H9 (cell line): ENCODE measurements at regions not wholly inside any gene's neighbourhood (a gene's known extent, or its start where the extent isn't known, plus 50 kb on each side); places are given as distances from the start of the nearest gene placed in this dataset.

Experiments used
- DNase-seq: peaks from one replicate; pipeline ENCODE4 v3.0.0-alpha.2; 2017
- H2AFZ ChIP-seq: one replicate; pipeline ENCODE4 v1.6.1; 2013; ENCODE audit warnings: mild to moderate bottlenecking, low read length, control low read depth, moderate library complexity
- H2AK5ac ChIP-seq: 2 replicates; pipeline ENCODE4 v1.6.1; 2013; ENCODE audit warnings: low read length, control low read depth, mixed read lengths; ENCODE audit not compliant: insufficient read length
- H2BK120ac ChIP-seq: one replicate; pipeline ENCODE4 v1.6.1; 2013; ENCODE audit warnings: low read depth, mild to moderate bottlenecking, low read length, control low read depth, inconsistent platforms; ENCODE audit not compliant: poor library complexity, severe bottlenecking
- H2BK12ac ChIP-seq: 2 replicates; pipeline ENCODE4 v1.6.1; 2013; ENCODE audit warnings: low read length, control low read depth, mixed read lengths, low read depth; ENCODE audit not compliant: insufficient read length
- H2BK15ac ChIP-seq: 2 replicates; pipeline ENCODE4 v1.6.1; 2013; ENCODE audit warnings: low read depth, low read length, control low read depth
- H2BK20ac ChIP-seq: one replicate; pipeline ENCODE4 v1.6.1; 2013; ENCODE audit warnings: low read depth, mild to moderate bottlenecking, low read length, control low read depth, inconsistent platforms; ENCODE audit not compliant: poor library complexity, severe bottlenecking
- H2BK5ac ChIP-seq: 2 replicates; pipeline ENCODE4 v1.6.1; 2013; ENCODE audit warnings: low read length, control low read depth, mixed read lengths; ENCODE audit not compliant: insufficient read length
- H3K14ac ChIP-seq: 2 replicates; pipeline ENCODE4 v1.6.1; 2013; ENCODE audit warnings: low read length, control low read depth; ENCODE audit not compliant: insufficient read depth
- H3K18ac ChIP-seq: 2 replicates; pipeline ENCODE4 v1.6.1; 2013; ENCODE audit warnings: low read depth, mild to moderate bottlenecking, mixed read lengths, low read length, control low read depth; ENCODE audit not compliant: insufficient read length
- H3K23ac ChIP-seq: 2 replicates; pipeline ENCODE4 v1.6.1; 2013; ENCODE audit warnings: low read length, control low read depth, mixed read lengths, low read depth; ENCODE audit not compliant: insufficient read length
- H3K23me2 ChIP-seq: 2 replicates; pipeline ENCODE4 v1.6.1; 2013; ENCODE audit warnings: low read depth, mild to moderate bottlenecking, mixed read lengths, low read length, control low read depth; ENCODE audit not compliant: insufficient read length, poor library complexity, severe bottlenecking
- H3K27ac ChIP-seq: 2 replicates; pipeline ENCODE4 v1.5.1; 2013; ENCODE audit warnings: low read length, control low read depth, mixed read lengths, low read depth; ENCODE audit not compliant: insufficient read length
- H3K27me3 ChIP-seq: 2 replicates; pipeline ENCODE4 v1.6.1; 2013; ENCODE audit warnings: low read length, control low read depth, inconsistent platforms; ENCODE audit not compliant: insufficient read depth
- H3K4ac ChIP-seq: 2 replicates; pipeline ENCODE4 v1.6.1; 2013; ENCODE audit warnings: low read depth, mild to moderate bottlenecking, control low read depth, inconsistent platforms, low read length, moderate library complexity
- H3K4me1 ChIP-seq: 2 replicates; pipeline ENCODE4 v1.6.1; 2013; ENCODE audit warnings: low read length, control low read depth, inconsistent platforms; ENCODE audit not compliant: insufficient read depth
- H3K4me2 ChIP-seq: 2 replicates; pipeline ENCODE4 v1.6.1; 2013; ENCODE audit warnings: low read length, control low read depth, mixed read lengths; ENCODE audit not compliant: insufficient read length, insufficient read depth
- H3K56ac ChIP-seq: 2 replicates; pipeline ENCODE4 v1.6.1; 2013; ENCODE audit warnings: low read depth, mild to moderate bottlenecking, mixed read lengths, low read length, control low read depth; ENCODE audit not compliant: insufficient read length
- H3K79me1 ChIP-seq: 2 replicates; pipeline ENCODE4 v1.6.1; 2013; ENCODE audit warnings: low read depth, mild to moderate bottlenecking, moderate library complexity, low read length, control low read depth, inconsistent platforms; ENCODE audit not compliant: insufficient read depth, poor library complexity, severe bottlenecking
- H3K79me2 ChIP-seq: 2 replicates; pipeline ENCODE4 v1.6.1; 2013; ENCODE audit warnings: low read length, control low read depth, inconsistent platforms; ENCODE audit not compliant: insufficient read depth
- H3K9ac ChIP-seq: 2 replicates; pipeline ENCODE4 v1.6.1; 2013; ENCODE audit warnings: low read length, control low read depth, mixed read lengths; ENCODE audit not compliant: insufficient read length; ENCODE audit errors: extremely low read depth
- H3K9me3 ChIP-seq: one replicate; pipeline ENCODE4 v1.6.1; 2013; ENCODE audit warnings: low read depth, low read length, inconsistent platforms; ENCODE audit not compliant: control insufficient read depth
- H3T11ph ChIP-seq: one replicate; pipeline ENCODE4 v1.6.1; 2013; ENCODE audit warnings: mild to moderate bottlenecking, low read length, control low read depth, inconsistent platforms
- H4K20me1 ChIP-seq: one replicate; pipeline ENCODE4 v1.6.1; 2013; ENCODE audit not compliant: control insufficient read depth, insufficient read length, insufficient read depth
- H4K5ac ChIP-seq: 2 replicates; pipeline ENCODE4 v1.6.1; 2013; ENCODE audit warnings: low read depth, mild to moderate bottlenecking, mixed read lengths, low read length, control low read depth; ENCODE audit not compliant: insufficient read length
- H4K8ac ChIP-seq: replicated peaks from 2 replicates; pipeline ENCODE4 v1.6.1; 2013; ENCODE audit warnings: low read length, control low read depth, mixed read lengths, low read depth; ENCODE audit not compliant: insufficient read length
- H4K91ac ChIP-seq: 2 replicates; pipeline ENCODE4 v1.6.1; 2013; ENCODE audit warnings: low read depth, mild to moderate bottlenecking, moderate library complexity, mixed read lengths, low read length, control low read depth; ENCODE audit not compliant: insufficient read length
- H3K27ac Mint-ChIP-seq, 3 experiments: 2 replicates in 2 of 3; 3 replicates in 1 of 3; pipeline ENCODE4 v1.8.0; 2020 to 2021; ENCODE audit warnings: mixed read lengths in 3 of 3, mild to moderate bottlenecking in 1 of 3, moderate library complexity in 1 of 3
- H3K27me3 Mint-ChIP-seq: 2 replicates; pipeline ENCODE4 v1.8.0; 2021; ENCODE audit warnings: low read depth, mild to moderate bottlenecking, moderate library complexity, mixed read lengths
- H3K36me3 Mint-ChIP-seq, 3 experiments: 2 replicates in 2 of 3; 3 replicates in 1 of 3; pipeline ENCODE4 v1.8.0; 2020 to 2021; ENCODE audit warnings: low read depth in 3 of 3, mixed read lengths in 3 of 3; ENCODE audit not compliant: insufficient read depth in 1 of 3
- H3K4me1 Mint-ChIP-seq, 2 experiments: 2 replicates each; pipeline ENCODE4 v1.8.0; 2020; ENCODE audit warnings: mixed read lengths in 2 of 2
- H3K4me3 Mint-ChIP-seq, 2 experiments: 2 replicates in 1 of 2; 3 replicates in 1 of 2; pipeline ENCODE4 v1.8.0; 2020 to 2021; ENCODE audit warnings: mild to moderate bottlenecking in 2 of 2, mixed read lengths in 2 of 2, moderate library complexity in 1 of 2
- H3K9me3 Mint-ChIP-seq, 2 experiments: 2 replicates in 1 of 2; 3 replicates in 1 of 2; pipeline ENCODE4 v1.8.0; 2020; ENCODE audit warnings: mild to moderate bottlenecking in 2 of 2, mixed read lengths in 2 of 2, moderate library complexity in 1 of 2
- CTCF ChIP-seq: fragments of 200-600 bp; sonication (generic); conservative IDR thresholded peaks from 3 replicates; pipeline ENCODE4 v1.8.0; 2021; ENCODE audit warnings: antibody characterized with exemption, mild to moderate bottlenecking
- WGBS: extraction: QIAGEN DNeasy Blood & Tissue Kit; methylation state at CpG from one replicate; pipeline ENCODE4 v1.1.7; 2013; ENCODE audit warnings: missing lambda C conversion rate, low lambda C conversion rate, mixed read lengths; ENCODE audit not compliant: insufficient read length; ENCODE audit errors: extremely low coverage; 5-methylcytosine and 5-hydroxymethylcytosine counted together

GRCh38 chr13:71924931-71925330 lies 57.9 kb upstream of the DACH1 start:
- Histone ChIP-seq H3K4me1 (no peaks in the 10 kb centered on the region), H3K9ac (no peak overlapping the region), H3K9me3 (no peaks in the 10 kb centered on the region), H3K18ac (no peak overlapping the region), H4K91ac (no peak overlapping the region), H2BK5ac (no peak overlapping the region), H3K79me1 (no peaks in the 10 kb centered on the region), H4K8ac (no peak overlapping the region), H2AK5ac (no peak overlapping the region), H2AFZ (no peak overlapping the region), H3T11ph (no peak overlapping the region), H3K56ac (no peak overlapping the region), H2BK20ac (no peak overlapping the region), H2BK12ac (no peak overlapping the region), H3K23ac (no peak overlapping the region), H3K4me2 (no peak overlapping the region), H3K4ac (no peak overlapping the region), H3K23me2 (no peaks in the 10 kb centered on the region), H2BK120ac (no peak overlapping the region), H3K79me2 (no peaks in the 10 kb centered on the region), H4K5ac (no peak overlapping the region), H2BK15ac (no peak overlapping the region), H3K14ac (no peak overlapping the region), H4K20me1 (no peaks in the 10 kb centered on the region), H3K27ac (no peak overlapping the region), H3K27me3 (no peaks in the 10 kb centered on the region)
- Mint-ChIP-seq H3K4me1 (no peaks in the 10 kb centered on the region), H3K27ac (no peak overlapping the region), H3K9me3 (no peaks in the 10 kb centered on the region), H3K36me3 (no peaks in the 10 kb centered on the region), H3K27me3 (no peaks in the 10 kb centered on the region), H3K4me3 (no peak overlapping the region)
- no peak for DNase-seq
- WGBS = no CpG with 5 or more reads among the region's 2 CpGs
- no peak for TF ChIP-seq CTCF
